Activated naive CD8-positive, alpha-beta T cell treated with anti-CD3 and anti-CD28 coated beads, Interleukin-2, amount 10 ng/mL, durations not matched to agents 7 days and 5 days (primary cell): ENCODE measurements at regions not wholly inside any gene's neighbourhood (a gene's known extent, or its start where the extent isn't known, plus 50 kb on each side); places are given as distances from the start of the nearest gene placed in this dataset.

Experiments used
- ATAC-seq: fragments of 150-1000 bp; cut with Tn5 transposase; one replicate; pipeline ENCODE4 v1.10.0; 2021; ENCODE audit warnings: low read depth, moderate library complexity
- POLR2A ChIA-PET: fragments of 350-600 bp; sonication (Branson Sonifier 250); formaldehyde crosslinking; loops from one replicate; lab custom pipeline; 2021; ENCODE audit warnings: antibody characterized with exemption; lab: Charles Lee
- DNase-seq: peaks from one replicate; pipeline ENCODE4 v3.0.0; 2021
- H3K27ac Mint-ChIP-seq: one replicate; pipeline ENCODE4 v1.8.0; 2022; ENCODE audit warnings: mild to moderate bottlenecking, mixed read lengths
- H3K27me3 Mint-ChIP-seq: one replicate; pipeline ENCODE4 v1.8.0; 2022; ENCODE audit warnings: mild to moderate bottlenecking, moderate library complexity, mixed read lengths
- H3K36me3 Mint-ChIP-seq: one replicate; pipeline ENCODE4 v1.8.0; 2021; ENCODE audit warnings: mild to moderate bottlenecking, mixed read lengths
- H3K4me1 Mint-ChIP-seq: one replicate; pipeline ENCODE4 v1.8.0; 2021; ENCODE audit warnings: mixed read lengths
- H3K4me3 Mint-ChIP-seq: one replicate; pipeline ENCODE4 v1.8.0; 2022; ENCODE audit warnings: mild to moderate bottlenecking, moderate library complexity, mixed read lengths
- H3K9me3 Mint-ChIP-seq: one replicate; pipeline ENCODE4 v1.8.0; 2021; ENCODE audit warnings: mixed read lengths

DNA sequence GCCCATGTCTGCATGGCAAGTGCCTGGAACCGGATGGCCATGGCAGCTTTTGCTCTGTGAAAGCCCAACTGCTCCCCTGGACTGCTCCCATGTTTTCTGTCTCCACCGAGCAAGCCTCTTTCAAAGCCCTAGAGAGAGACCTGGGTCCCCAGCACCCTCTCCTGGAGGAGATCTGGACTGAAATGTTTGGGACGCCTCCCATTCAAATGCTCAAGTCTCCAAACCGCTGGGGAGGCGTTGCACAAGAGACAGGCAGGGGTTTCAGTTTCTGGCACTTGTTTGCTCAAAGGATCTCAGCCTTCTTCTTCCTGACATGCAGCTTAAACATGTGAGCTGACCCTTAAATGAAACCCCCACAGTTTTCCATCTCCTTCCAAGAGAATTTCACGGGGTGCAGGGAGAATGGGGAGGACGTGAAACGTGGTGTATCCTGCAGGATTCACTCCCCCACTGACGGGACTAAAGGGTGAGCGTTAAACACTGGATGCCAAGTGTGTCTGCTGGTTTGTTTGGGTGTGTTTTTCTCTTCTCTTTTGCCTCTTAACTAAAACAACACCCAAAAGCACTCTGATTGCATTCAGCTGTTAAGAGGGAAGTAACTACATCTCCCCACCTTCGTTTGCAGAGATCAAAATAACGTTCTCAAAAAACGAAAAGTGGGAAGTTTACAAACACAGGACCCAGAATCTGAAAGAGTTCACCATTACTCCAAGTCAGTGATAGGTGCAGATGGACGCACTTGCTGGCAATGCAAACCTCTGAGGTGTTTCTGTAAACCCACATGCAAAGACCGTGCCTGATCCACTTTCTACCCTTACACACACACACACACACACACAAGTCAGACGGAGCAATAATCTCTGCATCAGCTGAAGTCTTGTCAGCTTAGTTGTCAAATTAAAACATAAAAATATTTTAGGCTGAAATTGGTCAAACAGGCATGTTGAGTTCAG, 256.9 kb downstream of the C16orf95 start:
- no peaks in the 10 kb centered on the region for H3K36me3 Mint-ChIP-seq
- POLR2A ChIA-PET = no interaction called here
- no peak overlapping the region for H3K4me3 Mint-ChIP-seq
- no peaks in the 10 kb centered on the region for H3K9me3 Mint-ChIP-seq
- peaks cover 24% of the 10 kb centered on the region for H3K27me3 Mint-ChIP-seq
- H3K27ac Mint-ChIP-seq = no peak overlapping the region
- H3K4me1 Mint-ChIP-seq = peaks cover 2% of the 10 kb centered on the region
- ATAC-seq (no peak), DNase-seq (no peak)

DNA sequence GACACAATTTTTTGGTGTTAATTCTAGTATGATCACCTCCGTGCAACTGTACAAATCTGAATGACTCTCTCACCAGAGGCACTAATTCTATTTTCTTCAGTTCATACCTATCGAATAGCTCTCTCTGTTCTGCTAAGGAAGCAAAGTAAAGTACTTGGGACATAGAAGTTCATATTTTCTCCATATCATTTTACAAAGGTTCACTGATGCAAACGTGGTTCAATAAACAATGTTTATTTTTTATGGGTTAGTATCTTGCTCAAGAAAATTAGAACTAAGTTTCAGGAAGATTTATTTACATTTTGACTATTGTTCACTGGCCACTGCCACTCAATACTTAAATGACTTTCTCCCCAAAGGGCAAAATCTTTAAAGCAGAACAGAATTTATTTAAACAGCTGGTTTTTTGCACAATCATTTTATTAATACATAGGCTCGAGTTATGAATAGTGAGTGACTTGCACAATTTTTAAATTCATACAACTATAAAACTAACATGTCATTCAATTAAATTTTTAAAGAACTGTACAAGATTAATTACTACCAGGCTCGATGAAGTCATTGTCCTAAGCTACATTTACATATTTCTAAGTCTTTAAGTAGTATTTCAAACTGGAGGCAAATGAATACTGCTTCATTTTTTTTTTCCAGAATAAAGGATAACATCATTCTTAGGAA, 255.8 kb downstream of the C16orf95 start:
- H3K4me3 Mint-ChIP-seq = no peak overlapping the region
- peaks cover 6% of the 10 kb centered on the region for H3K4me1 Mint-ChIP-seq
- ATAC-seq (no peak), DNase-seq (no peak)
- H3K36me3 Mint-ChIP-seq = no peaks in the 10 kb centered on the region
- H3K9me3 Mint-ChIP-seq = no peaks in the 10 kb centered on the region
- POLR2A ChIA-PET = no interaction called here
- peaks cover 32% of the 10 kb centered on the region for H3K27me3 Mint-ChIP-seq
- H3K27ac Mint-ChIP-seq = no peak overlapping the region

DNA sequence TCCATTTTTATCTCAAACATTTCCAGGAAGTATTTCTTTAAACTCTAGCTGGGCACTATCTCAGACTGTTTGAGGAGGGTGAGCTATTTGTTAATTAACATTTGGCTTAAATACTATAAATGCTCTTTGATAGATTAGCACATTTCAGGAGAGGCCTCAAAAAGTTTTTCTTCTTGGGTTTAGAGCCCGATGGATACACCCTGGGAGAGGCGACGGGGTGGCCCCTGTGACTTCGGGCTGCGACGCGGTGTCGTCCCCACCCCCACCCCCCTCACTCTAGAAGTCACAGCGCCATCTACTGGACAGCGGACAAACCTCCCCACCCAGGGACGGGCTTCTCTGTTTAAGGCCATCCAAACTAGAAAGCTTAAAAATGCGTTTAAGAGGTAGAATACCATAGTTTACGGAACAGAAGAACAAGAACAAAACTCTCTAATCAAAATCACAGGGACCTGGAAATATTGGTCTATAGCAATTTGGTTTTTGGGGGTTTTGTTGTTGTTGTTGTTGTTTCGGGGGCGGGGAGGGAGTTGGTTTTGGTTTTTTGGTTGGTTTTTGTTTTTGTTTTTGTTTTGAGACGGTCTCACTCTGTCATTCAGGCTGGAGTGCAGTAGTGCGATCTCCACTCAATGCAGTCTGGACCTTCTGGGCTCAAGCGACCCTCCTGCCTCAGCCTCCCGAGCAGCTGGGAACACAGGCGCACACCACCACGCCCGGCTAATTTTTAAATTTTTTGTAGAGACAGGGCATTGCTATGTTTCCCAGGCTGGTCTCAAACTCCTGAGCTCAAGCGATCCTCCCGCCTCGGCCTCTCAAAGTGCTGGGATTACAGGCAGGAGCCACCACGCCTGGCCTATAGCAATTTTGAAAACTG, 254.4 kb downstream of the C16orf95 start:
- no peak overlapping the region for H3K4me3 Mint-ChIP-seq
- peaks cover 32% of the 10 kb centered on the region for H3K27me3 Mint-ChIP-seq
- ATAC-seq (peak; percentile 47), DNase-seq (peak; percentile 52)
- no peaks in the 10 kb centered on the region for H3K9me3 Mint-ChIP-seq
- H3K27ac Mint-ChIP-seq = no peak overlapping the region
- no peaks in the 10 kb centered on the region for H3K36me3 Mint-ChIP-seq
- POLR2A ChIA-PET = interaction anchor here (0.6 to 1.2 kb wide), 2 partner anchors 16 to 583 kb away, joined by 3 read pairs; no protein-coding TSS in a partner anchor
- H3K4me1 Mint-ChIP-seq = peaks cover 6% of the 10 kb centered on the region

DNA sequence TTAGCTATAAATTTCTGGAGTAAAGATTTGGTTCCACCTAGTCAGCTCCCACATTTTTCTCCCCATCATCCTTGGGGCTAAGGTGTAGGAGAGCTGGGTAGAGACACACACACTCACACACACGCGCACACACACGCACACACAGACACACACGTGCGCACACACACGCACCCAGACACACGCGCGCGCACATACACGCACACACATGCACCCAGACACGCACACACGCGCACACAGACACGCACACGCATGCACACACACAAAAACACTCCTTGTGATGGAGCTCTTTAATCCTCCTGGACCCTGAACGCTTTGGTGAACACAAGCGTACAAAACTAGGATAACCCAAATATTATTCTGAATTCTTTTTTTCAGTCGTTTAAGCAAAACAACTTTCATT, 253.6 kb downstream of the C16orf95 start:
- Mint-ChIP-seq H3K9me3 (no peaks in the 10 kb centered on the region), H3K27me3 (peaks cover 32% of the 10 kb centered on the region), H3K27ac (no peak overlapping the region), H3K36me3 (no peaks in the 10 kb centered on the region), H3K4me1 (peaks cover 6% of the 10 kb centered on the region), H3K4me3 (no peak overlapping the region)
- no peak for DNase-seq
- POLR2A ChIA-PET = interaction anchor here (1.2 kb wide), 1 partner anchor 16 kb away, joined by 3 read pairs; no protein-coding TSS in a partner anchor
- ATAC-seq = no peak

DNA sequence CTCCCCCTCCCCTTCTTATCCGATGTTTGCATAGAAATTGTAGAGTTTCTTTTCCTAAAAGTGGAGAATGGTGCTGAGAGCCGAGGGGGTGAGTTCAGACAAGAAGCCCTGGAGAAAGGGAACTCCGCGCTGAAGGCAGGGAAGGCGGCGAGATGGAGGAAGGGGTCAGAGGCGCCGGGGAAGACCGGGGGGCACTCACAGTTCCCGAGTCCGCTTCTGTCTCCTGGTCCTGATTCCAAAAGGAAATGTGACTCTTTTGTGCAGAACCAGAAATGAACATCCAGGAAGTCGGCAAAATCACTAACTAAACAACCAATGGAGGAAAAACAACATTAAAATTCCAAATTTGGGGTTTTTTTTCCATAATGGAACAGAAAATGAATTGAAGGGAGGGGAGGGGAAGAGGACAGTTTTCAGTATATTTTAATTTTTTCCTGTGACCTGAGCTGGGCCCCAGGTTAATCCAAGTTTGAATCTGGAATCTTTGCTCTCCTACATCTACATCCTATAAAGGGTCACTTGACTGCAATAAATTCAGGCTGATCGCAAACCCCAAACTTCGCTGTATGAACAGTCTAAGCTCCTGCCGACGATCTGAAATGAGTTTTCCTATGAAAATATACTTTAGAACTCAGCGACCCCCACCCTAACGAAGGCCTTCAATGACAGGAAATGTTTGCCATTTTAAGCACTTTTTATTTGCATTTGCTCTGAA, 252.3 kb downstream of the C16orf95 start:
- no peak overlapping the region for H3K27ac Mint-ChIP-seq
- no peak overlapping the region for H3K4me3 Mint-ChIP-seq
- H3K9me3 Mint-ChIP-seq = no peaks in the 10 kb centered on the region
- peaks cover 32% of the 10 kb centered on the region for H3K27me3 Mint-ChIP-seq
- H3K4me1 Mint-ChIP-seq = peaks cover 6% of the 10 kb centered on the region
- POLR2A ChIA-PET = no interaction called here
- no peaks in the 10 kb centered on the region for H3K36me3 Mint-ChIP-seq
- no peak for ATAC-seq
- no peak for DNase-seq

DNA sequence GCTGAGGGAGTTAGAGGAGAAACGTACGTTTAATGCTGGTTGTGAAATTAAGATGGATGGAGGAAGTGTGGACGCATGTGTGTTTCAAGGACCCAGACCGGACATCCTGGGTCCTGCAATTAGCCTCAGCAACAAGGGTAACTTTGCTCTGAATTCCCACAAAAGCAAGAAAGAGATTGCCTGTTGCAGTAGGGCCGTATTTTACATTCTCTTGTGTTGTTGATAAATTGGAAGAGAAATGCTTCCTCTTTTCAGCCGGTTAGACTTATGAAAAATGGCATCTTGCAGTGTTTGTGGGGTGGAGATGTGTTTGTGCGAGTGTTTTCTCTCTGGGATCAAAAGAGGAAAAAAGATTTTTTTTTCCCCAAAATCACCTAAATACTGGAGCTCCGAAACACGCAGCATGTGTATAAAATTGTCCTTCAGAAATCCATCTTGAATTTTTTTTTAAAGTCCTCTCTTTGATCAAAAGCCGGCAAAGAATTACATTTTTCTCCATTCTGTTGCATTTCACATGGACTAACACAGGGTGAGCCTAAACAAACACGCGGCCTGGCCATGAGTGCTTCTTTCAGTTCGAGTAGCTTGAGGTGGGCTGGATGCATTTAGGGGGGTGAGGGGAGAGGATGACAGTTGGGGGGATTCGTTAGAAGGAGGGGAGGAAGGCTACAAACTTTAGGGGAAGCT, 251.6 kb downstream of the C16orf95 start:
- Mint-ChIP-seq H3K27ac (no peak overlapping the region), H3K36me3 (no peaks in the 10 kb centered on the region), H3K9me3 (no peaks in the 10 kb centered on the region), H3K4me3 (no peak overlapping the region), H3K4me1 (peaks cover 6% of the 10 kb centered on the region), H3K27me3 (peaks cover 27% of the 10 kb centered on the region)
- POLR2A ChIA-PET = no interaction called here
- DNase-seq = no peak
- ATAC-seq = no peak

DNA sequence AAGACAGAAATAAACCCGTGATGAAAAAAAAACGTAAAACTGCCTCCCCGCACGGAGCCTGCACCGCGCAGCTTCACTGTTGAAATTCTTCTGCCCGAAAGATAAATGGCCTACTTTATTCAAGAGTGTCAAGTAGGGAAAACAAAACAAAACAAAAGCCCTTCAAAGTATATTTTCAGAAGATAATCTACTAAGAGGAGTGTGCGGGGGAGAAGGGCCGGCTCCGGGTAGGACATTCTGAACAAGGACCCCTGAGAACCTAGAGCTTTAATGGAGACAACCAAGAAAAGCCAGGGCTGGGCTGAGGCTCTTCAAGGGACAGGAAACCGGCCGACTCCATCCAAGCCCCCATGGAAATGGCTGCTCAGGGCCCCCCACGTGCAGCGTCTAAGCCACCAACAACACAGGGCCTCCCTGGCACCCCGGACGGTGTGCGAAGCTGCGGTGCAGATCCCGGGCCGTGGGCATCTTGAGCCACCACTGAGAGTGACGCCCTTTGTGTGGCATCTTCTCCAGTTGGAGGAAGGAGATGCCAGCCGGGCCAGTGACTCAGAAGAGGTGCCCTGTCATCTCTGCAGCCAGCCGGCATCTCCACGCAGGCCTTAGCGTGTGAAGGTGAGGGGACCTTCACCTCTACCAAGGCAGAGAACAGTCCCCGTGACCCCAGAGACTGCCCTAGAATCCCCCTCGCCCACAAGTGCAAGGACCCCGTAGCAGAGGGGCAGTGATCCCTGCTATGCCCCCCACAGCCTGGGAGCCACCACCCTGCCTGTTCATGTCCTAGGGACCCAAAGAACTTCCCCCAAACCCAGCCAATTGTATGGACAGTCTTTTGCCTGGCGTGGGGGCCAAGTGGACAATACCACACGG, 250.8 kb downstream of the C16orf95 start:
- H3K36me3 Mint-ChIP-seq = no peaks in the 10 kb centered on the region
- ATAC-seq (no peak), DNase-seq (no peak)
- no peak overlapping the region for H3K4me3 Mint-ChIP-seq
- peaks cover 20% of the 10 kb centered on the region for H3K27me3 Mint-ChIP-seq
- POLR2A ChIA-PET = no interaction called here
- peaks cover 6% of the 10 kb centered on the region for H3K4me1 Mint-ChIP-seq
- H3K9me3 Mint-ChIP-seq = no peaks in the 10 kb centered on the region
- no peak overlapping the region for H3K27ac Mint-ChIP-seq

DNA sequence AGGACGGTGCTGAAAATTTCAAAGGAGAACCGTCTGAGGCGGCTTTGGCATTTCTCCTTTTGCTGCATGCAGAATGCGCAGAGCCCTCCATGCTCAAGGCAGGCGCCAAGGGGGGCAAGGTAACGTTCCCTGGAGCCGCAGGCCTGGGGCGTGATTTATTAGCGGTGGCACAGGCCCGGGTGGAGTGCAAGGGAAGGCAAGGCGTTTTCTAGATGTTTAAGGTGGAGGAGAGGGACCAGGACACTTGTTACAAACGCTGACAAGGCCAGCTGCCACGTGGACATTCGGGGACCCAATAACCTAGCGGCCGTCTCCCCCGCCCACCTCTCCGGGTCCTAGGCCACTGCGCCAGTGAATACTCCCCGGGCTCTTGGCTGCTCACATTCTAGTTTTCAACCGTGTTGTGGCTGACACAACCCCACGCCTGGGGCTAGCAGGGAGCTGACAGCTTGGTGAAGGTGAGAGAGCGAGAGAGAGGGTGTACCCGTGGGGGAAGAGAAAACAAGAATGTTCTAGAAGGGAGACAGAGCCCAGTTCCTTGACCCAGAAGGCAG, 250.1 kb downstream of the C16orf95 start:
- Mint-ChIP-seq H3K4me1 (peaks cover 6% of the 10 kb centered on the region), H3K9me3 (no peaks in the 10 kb centered on the region), H3K4me3 (no peak overlapping the region), H3K27me3 (peaks cover 19% of the 10 kb centered on the region), H3K36me3 (no peaks in the 10 kb centered on the region), H3K27ac (no peak overlapping the region)
- ATAC-seq (no peak), DNase-seq (no peak)
- POLR2A ChIA-PET = no interaction called here

DNA sequence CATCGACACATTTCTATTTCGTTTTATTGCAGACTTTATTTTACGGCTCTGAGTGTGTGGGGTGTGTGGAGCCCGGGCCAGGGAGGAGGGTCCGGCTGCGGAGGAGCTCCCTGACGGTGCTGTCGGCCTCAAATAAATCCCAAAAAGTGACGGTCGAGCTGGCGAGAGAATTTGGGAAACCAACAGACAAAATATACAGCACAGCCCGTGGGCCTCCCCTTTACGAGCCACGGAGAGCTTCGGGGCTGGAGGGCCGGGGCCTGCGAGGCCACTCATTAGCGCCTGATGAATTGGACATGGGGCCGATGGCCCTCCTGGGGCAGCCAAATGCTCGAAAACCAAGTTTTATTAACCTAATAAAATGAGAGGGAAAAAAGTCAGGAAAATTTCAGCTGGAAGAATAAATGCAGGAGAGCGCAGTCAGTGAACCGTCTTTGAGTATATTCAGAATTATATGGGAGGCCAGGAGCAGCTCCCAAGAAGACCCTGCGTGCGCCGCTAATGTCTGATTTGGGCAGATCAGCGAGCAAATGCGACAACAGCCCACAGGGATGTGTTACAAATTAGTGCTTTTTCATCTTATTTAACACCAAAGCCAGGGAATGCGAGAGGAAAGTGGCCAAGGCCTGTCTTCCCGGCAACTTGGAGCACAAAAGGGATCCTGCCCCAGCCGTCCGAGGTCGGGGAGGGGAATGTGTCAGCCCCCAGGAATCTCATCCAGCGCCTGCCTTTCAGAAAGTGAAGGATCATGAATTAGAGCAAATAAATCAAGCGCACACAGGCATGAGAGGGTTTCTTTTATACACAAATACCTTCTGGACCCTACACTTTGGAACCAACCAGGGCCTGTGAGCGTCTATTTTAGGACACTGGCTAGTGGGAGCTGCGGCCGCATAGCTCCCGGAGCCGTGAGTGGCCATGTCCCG, 249.1 kb downstream of the C16orf95 start:
- POLR2A ChIA-PET = no interaction called here
- Mint-ChIP-seq H3K4me1 (peaks cover 6% of the 10 kb centered on the region), H3K4me3 (no peak overlapping the region), H3K36me3 (no peaks in the 10 kb centered on the region), H3K9me3 (no peaks in the 10 kb centered on the region), H3K27ac (no peak overlapping the region), H3K27me3 (peaks cover 19% of the 10 kb centered on the region)
- ATAC-seq (no peak), DNase-seq (no peak)

DNA sequence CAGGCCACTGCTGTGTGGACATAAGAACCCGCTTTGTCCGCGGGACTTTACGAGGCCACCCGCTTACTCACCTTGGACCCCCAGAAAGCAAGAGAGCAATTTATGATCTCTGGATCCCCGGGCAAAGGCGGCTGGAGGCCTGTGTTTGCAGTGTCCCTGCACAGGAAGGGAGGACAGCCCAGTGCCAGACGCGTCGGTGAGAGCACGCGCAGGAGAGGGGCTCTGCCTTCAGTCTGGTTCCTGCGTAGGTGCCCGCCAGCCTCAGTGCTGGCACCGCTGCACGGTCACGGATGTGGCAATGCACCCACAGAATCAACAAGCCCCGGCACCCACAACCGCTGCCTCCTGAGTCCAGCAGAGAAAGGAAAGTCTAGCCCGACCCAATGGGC, 248.4 kb downstream of the C16orf95 start:
- no peak overlapping the region for H3K4me3 Mint-ChIP-seq
- DNase-seq = no peak

DNA sequence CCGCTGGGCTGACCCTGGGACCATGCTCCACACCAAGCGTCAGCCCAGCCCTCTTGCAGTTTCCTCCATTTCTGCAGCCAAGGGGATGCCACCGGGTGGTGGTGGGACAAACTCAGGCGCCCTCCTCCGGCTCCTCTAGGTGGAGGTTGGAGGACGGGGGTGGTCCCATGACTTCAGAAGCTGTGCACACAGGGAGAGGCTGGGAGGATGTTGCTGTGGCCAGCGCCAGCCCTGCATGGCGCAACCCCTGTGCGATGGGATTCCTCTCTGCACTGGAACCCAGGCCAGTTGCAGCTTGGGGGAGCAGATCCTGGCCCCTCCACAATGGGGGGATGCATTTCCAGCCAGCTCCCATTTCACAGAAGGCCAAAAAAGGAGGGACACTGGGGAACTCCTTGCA, 246.5 kb downstream of the C16orf95 start:
- peaks cover 5% of the 10 kb centered on the region for H3K27me3 Mint-ChIP-seq
- no peaks in the 10 kb centered on the region for H3K9me3 Mint-ChIP-seq
- H3K4me3 Mint-ChIP-seq = no peak overlapping the region
- H3K4me1 Mint-ChIP-seq = peaks cover 2% of the 10 kb centered on the region
- DNase-seq = no peak
- POLR2A ChIA-PET = no interaction called here
- H3K27ac Mint-ChIP-seq = no peak overlapping the region
- ATAC-seq = no peak
- no peaks in the 10 kb centered on the region for H3K36me3 Mint-ChIP-seq

More for the DNA sequence above, 248.4 kb downstream of the C16orf95 start:
- peaks cover 19% of the 10 kb centered on the region for H3K27me3 Mint-ChIP-seq
- H3K27ac Mint-ChIP-seq = no peak overlapping the region
- H3K9me3 Mint-ChIP-seq = no peaks in the 10 kb centered on the region
- H3K36me3 Mint-ChIP-seq = no peaks in the 10 kb centered on the region
- POLR2A ChIA-PET = no interaction called here
- no peak for ATAC-seq
- peaks cover 6% of the 10 kb centered on the region for H3K4me1 Mint-ChIP-seq
